ENCODE measurements at regions not wholly inside any gene's neighbourhood (a gene's known extent, or its start where the extent isn't known, plus 50 kb on each side); places are given as distances from the start of the nearest gene placed in this dataset.

DNA sequence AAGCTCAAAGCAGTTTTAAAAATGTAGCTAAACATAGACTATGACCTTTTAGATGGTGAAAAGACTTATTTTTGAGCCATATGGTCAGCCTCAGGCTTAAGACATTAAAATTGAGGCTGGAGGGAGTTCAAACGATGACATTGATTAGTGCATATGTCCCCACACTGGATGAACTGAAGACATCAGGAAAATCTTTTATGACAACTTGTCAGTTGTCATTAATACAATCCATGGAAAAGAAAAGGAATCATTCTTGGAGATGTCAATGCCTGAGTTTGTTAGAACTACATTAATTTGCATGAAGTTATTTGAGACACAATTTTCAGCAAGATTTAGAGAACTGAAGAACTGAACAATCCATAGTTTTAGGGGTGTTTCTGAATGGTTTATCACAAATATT is 349.9 kb downstream of the COL11A1 start:
- H3K36me3 Mint-ChIP-seq (ENCODE audit: unreplicated experiment), result no peaks in the 10 kb centered on the region
- no peak for DNase-seq
- H3K4me3 Mint-ChIP-seq (ENCODE audit: unreplicated experiment), result no peak overlapping the region
- H3K4me1 Mint-ChIP-seq (ENCODE audit: low read depth, unreplicated experiment), result peaks cover 9% of the 10 kb centered on the region
- no peak overlapping the region for H3K27ac Mint-ChIP-seq (ENCODE audit: unreplicated experiment)
- TF ChIP-seq, protein P1, sequence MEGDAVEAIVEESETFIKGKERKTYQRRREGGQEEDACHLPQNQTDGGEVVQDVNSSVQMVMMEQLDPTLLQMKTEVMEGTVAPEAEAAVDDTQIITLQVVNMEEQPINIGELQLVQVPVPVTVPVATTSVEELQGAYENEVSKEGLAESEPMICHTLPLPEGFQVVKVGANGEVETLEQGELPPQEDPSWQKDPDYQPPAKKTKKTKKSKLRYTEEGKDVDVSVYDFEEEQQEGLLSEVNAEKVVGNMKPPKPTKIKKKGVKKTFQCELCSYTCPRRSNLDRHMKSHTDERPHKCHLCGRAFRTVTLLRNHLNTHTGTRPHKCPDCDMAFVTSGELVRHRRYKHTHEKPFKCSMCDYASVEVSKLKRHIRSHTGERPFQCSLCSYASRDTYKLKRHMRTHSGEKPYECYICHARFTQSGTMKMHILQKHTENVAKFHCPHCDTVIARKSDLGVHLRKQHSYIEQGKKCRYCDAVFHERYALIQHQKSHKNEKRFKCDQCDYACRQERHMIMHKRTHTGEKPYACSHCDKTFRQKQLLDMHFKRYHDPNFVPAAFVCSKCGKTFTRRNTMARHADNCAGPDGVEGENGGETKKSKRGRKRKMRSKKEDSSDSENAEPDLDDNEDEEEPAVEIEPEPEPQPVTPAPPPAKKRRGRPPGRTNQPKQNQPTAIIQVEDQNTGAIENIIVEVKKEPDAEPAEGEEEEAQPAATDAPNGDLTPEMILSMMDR (IDR thresholded peaks at IDR 0.05; ENCODE audit: partially characterized antibody, unreplicated experiment), result no peak
- H3K9me3 Mint-ChIP-seq (ENCODE audit: unreplicated experiment), result no peaks in the 10 kb centered on the region
- H3K27me3 Mint-ChIP-seq (ENCODE audit: unreplicated experiment), result no peaks in the 10 kb centered on the region

DNA sequence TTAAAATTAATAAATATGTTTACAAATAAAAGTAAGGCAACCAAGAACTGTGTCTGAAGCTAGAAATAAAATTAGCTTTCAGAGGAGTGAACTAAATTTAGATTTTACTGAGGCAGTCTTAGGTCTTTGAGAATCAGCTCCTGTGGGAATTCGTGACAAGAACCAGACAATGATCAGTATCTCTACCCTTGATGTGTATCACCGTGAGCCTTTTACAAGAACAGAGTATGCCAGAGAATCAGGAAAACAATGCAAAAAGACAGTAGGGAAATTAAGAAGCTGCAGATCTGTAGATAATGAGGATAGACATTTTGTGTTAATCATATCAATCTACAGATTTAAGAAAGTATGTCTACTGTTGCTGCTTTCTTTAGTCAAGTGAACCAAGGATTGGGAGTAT is 351.0 kb downstream of the COL11A1 start:
- H3K27ac Mint-ChIP-seq (ENCODE audit: unreplicated experiment), result no peak overlapping the region
- TF ChIP-seq, protein P1 (IDR thresholded peaks at IDR 0.05; ENCODE audit: partially characterized antibody, unreplicated experiment), result no peak
- H3K27me3 Mint-ChIP-seq (ENCODE audit: unreplicated experiment), result no peaks in the 10 kb centered on the region
- DNase-seq, result no peak
- H3K36me3 Mint-ChIP-seq (ENCODE audit: unreplicated experiment), result no peaks in the 10 kb centered on the region
- peaks cover 9% of the 10 kb centered on the region for H3K4me1 Mint-ChIP-seq (ENCODE audit: low read depth, unreplicated experiment)
- no peak overlapping the region for H3K4me3 Mint-ChIP-seq (ENCODE audit: unreplicated experiment)
- no peaks in the 10 kb centered on the region for H3K9me3 Mint-ChIP-seq (ENCODE audit: unreplicated experiment)

DNA sequence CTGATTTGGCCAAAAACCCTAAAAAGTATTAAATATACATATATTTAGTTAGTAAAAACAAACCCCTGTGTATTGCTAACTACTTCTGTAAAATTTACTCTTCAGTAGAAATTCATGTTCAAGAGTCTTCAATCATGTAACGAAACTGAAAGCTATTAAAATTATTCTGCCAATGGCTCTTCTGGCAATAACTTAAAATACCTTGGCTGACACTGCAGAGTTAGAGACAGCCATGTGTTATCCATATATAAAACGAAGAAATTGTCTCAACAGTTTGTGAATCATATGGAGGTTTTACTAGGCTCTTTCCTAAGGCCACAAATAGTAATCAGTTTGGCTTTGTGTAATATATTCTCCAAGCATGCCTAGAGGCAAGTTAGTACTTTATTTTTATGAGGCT is 357.2 kb downstream of the COL11A1 start:
- Mint-ChIP-seq H3K36me3 (ENCODE audit: unreplicated experiment) (no peaks in the 10 kb centered on the region), H3K4me1 (ENCODE audit: low read depth, unreplicated experiment) (no peaks in the 10 kb centered on the region), H3K27me3 (ENCODE audit: unreplicated experiment) (no peaks in the 10 kb centered on the region), H3K4me3 (ENCODE audit: unreplicated experiment) (no peak overlapping the region), H3K27ac (ENCODE audit: unreplicated experiment) (no peak overlapping the region), H3K9me3 (ENCODE audit: unreplicated experiment) (peaks cover 2% of the 10 kb centered on the region)
- TF ChIP-seq, protein P1 (IDR thresholded peaks at IDR 0.05; ENCODE audit: partially characterized antibody, unreplicated experiment), result no peak
- DNase-seq, result no peak

DNA sequence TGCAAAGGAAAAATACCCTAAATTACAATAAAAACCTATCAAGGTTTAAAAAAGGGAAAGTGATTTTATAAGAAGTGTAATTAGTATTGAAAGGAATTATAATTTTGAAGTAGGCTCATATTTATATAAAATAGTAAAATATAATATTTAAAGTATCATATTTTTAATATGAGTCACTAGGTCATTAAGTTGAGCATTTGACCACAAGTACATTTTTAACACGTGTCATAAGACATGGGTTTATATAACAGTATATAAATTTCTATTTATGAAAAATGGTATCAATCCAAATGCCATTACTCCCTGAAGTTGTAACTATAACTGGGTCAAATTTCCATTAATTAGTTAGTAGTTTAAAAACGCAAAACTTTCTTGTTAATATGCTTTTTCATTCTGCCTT is 365.9 kb downstream of the COL11A1 start:
- Mint-ChIP-seq H3K27ac (ENCODE audit: unreplicated experiment) (no peak overlapping the region), H3K36me3 (ENCODE audit: unreplicated experiment) (peaks cover 12% of the 10 kb centered on the region), H3K4me3 (ENCODE audit: unreplicated experiment) (no peak overlapping the region), H3K9me3 (ENCODE audit: unreplicated experiment) (no peaks in the 10 kb centered on the region), H3K4me1 (ENCODE audit: low read depth, unreplicated experiment) (no peaks in the 10 kb centered on the region), H3K27me3 (ENCODE audit: unreplicated experiment) (peaks cover 2% of the 10 kb centered on the region)
- TF ChIP-seq, protein P1 (IDR thresholded peaks at IDR 0.05; ENCODE audit: partially characterized antibody, unreplicated experiment), result no peak
- DNase-seq, result no peak

DNA sequence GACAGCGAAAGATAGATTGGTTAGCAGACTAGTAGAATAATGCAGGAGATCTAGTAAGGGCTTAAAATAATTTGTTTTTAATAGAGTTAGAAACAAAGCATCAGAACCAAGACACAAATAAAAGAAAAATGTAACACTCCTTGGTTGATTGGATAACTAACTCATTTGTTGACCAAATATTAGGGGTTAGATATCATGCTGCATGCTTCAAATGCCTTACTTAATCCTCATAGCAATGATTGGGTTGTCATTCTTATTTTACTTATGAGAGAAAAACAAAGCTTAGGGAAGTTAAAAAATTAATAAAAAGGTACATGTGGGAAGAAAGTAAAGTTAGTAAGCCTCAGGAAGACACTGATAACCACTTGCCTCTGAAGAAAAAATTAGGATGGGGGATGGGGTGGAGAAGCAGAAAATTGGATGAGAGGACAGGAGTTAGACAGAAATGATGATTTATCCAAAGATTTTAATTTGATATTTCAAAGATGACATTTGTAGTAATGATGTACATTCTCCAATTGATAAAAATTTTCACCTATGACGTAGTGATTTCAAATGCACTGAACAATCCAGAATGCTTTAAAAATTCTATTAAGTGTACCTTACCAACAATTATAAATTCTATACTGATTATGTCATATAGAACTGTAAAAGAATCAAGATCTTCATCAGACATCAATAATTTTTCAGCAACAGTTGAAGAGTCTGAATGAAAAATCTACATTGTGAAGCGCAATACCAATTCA is 374.7 kb downstream of the COL11A1 start:
- TF ChIP-seq, protein P1 (IDR thresholded peaks at IDR 0.05; ENCODE audit: partially characterized antibody, unreplicated experiment), result no peak
- H3K27me3 Mint-ChIP-seq (ENCODE audit: unreplicated experiment), result no peaks in the 10 kb centered on the region
- peaks cover 3% of the 10 kb centered on the region for H3K4me1 Mint-ChIP-seq (ENCODE audit: low read depth, unreplicated experiment)
- DNase-seq, result no peak
- H3K4me3 Mint-ChIP-seq (ENCODE audit: unreplicated experiment), result no peak overlapping the region
- no peak overlapping the region for H3K27ac Mint-ChIP-seq (ENCODE audit: unreplicated experiment)
- peaks cover 2% of the 10 kb centered on the region for H3K9me3 Mint-ChIP-seq (ENCODE audit: unreplicated experiment)
- H3K36me3 Mint-ChIP-seq (ENCODE audit: unreplicated experiment), result no peaks in the 10 kb centered on the region
